A673 (cell line): ENCODE measurements at regions not wholly inside any gene's neighbourhood (a gene's known extent, or its start where the extent isn't known, plus 50 kb on each side); places are given as distances from the start of the nearest gene placed in this dataset.

Experiments used
- BruUV-seq: library from RNA; stranded (reverse); fragments of 400-500 nt; replicated peaks from 2 replicates; lab custom pipeline; 2021; lab: Mats Ljungman, UMichigan
- CTCF ChIA-PET: fragments of 300-600 bp; sonication (Branson Sonifier 250); formaldehyde crosslinking; loops from one replicate; lab custom pipeline; 2022; ENCODE audit warnings: antibody characterized with exemption; lab: Charles Lee
- POLR2A ChIA-PET: fragments of 300-600 bp; sonication (Branson Sonifier 250); formaldehyde crosslinking; loops from one replicate; lab custom pipeline; 2022; ENCODE audit warnings: antibody characterized with exemption; ENCODE audit not compliant: low non-redundant PET; lab: Charles Lee
- DNase-seq: peaks from one replicate; pipeline ENCODE4 v3.0.0-alpha.2; 2015; ENCODE audit warnings: low spot score
- H3K27ac ChIP-seq: fragments of 200-600 bp; sonication (generic); 2 replicates; pipeline ENCODE4 v1.5.1; 2016; ENCODE audit warnings: mixed run types, low read depth, mild to moderate bottlenecking, mixed read lengths, antibody characterized with exemption, low read length; ENCODE audit not compliant: poor library complexity, severe bottlenecking
- H3K27me3 ChIP-seq: fragments of 200-600 bp; sonication (generic); replicated peaks from 2 replicates; pipeline ENCODE4 v1.6.1; 2017; ENCODE audit warnings: mixed run types, low read depth, mild to moderate bottlenecking, mixed read lengths, antibody characterized with exemption, low read length; ENCODE audit not compliant: insufficient read depth, poor library complexity
- H3K36me3 ChIP-seq: fragments of 200-600 bp; sonication (generic); 2 replicates; pipeline ENCODE4 v1.6.1; 2016; ENCODE audit warnings: mixed run types, mild to moderate bottlenecking, mixed read lengths, antibody characterized with exemption, low read length; ENCODE audit not compliant: insufficient read depth, poor library complexity, severe bottlenecking
- H3K4me1 ChIP-seq: fragments of 200-600 bp; sonication (generic); 2 replicates; pipeline ENCODE4 v1.6.1; 2017; ENCODE audit warnings: mixed run types, mild to moderate bottlenecking, mixed read lengths, antibody characterized with exemption, low read length; ENCODE audit not compliant: insufficient read depth, poor library complexity, severe bottlenecking
- H3K4me3 ChIP-seq: fragments of 200-600 bp; sonication (generic); 2 replicates; pipeline ENCODE4 v1.5.1; 2016; ENCODE audit warnings: low read depth, mixed run types, mild to moderate bottlenecking, mixed read lengths, low read length; ENCODE audit not compliant: poor library complexity, severe bottlenecking
- H3K9me3 ChIP-seq: fragments of 200-600 bp; sonication (generic); 2 replicates; pipeline ENCODE4 v1.6.1; 2016; ENCODE audit warnings: mixed run types, low read depth, mild to moderate bottlenecking, mixed read lengths, antibody characterized with exemption, low read length; ENCODE audit not compliant: poor library complexity, severe bottlenecking
- EZH2 ChIP-seq: fragments of 200-600 bp; sonication (generic); IDR thresholded peaks from 2 replicates; pipeline ENCODE4 v1.6.1; 2017; ENCODE audit warnings: borderline replicate concordance, low read depth, mild to moderate bottlenecking, mixed read lengths, antibody characterized with exemption, low read length; ENCODE audit not compliant: poor library complexity, severe bottlenecking
- intact Hi-C: fragments of 100-400 bp; cut with micrococcal nuclease; formaldehyde crosslinking; loops from one replicate; pipeline ENCODE4 v1.10.0; 2022; ENCODE audit not compliant: unreplicated experiment
- TF ChIP-seq, protein P1 (sequence below): fragments of 300-800, 200-600 bp; sonication (generic); conservative IDR thresholded peaks from 2 replicates; pipeline ENCODE4 v1.5.1; 2017; ENCODE audit warnings: low read depth, mild to moderate bottlenecking, antibody characterized with exemption, low read length, moderate library complexity, mixed read lengths

DNA sequence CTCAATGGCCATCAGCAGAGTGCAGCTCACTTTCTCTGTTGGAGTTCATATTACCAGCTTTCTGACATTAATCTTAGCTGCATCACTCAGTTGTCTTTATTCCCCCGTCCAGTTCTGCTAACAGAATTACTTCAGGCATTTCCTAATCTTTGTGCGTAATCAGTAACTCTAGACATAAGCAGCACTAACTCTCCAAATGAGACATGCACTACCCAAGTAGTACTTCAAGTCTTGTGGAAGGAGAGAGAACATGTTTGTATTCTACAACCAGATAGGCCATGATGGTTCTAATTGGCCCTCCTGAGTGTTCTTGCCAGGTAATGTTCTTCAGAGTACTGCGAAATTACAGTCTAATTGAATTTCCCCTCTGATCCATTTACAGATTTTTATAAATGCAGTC is 448.5 kb upstream of the RPS6KA3 start:
- DNase-seq = no peak
- no peak for TF ChIP-seq EZH2
- TF ChIP-seq, protein P1, sequence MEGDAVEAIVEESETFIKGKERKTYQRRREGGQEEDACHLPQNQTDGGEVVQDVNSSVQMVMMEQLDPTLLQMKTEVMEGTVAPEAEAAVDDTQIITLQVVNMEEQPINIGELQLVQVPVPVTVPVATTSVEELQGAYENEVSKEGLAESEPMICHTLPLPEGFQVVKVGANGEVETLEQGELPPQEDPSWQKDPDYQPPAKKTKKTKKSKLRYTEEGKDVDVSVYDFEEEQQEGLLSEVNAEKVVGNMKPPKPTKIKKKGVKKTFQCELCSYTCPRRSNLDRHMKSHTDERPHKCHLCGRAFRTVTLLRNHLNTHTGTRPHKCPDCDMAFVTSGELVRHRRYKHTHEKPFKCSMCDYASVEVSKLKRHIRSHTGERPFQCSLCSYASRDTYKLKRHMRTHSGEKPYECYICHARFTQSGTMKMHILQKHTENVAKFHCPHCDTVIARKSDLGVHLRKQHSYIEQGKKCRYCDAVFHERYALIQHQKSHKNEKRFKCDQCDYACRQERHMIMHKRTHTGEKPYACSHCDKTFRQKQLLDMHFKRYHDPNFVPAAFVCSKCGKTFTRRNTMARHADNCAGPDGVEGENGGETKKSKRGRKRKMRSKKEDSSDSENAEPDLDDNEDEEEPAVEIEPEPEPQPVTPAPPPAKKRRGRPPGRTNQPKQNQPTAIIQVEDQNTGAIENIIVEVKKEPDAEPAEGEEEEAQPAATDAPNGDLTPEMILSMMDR = no peak
- Histone ChIP-seq H3K4me1 (no peaks in the 10 kb centered on the region), H3K27me3 (no peaks in the 10 kb centered on the region), H3K36me3 (no peaks in the 10 kb centered on the region), H3K27ac (no peak overlapping the region), H3K4me3 (no peak overlapping the region), H3K9me3 (no peaks in the 10 kb centered on the region)
- ChIA-PET CTCF (no interaction called here), POLR2A (no interaction called here)
- intact Hi-C loops = no loop called here
- no TSS peak for BruUV-seq

DNA sequence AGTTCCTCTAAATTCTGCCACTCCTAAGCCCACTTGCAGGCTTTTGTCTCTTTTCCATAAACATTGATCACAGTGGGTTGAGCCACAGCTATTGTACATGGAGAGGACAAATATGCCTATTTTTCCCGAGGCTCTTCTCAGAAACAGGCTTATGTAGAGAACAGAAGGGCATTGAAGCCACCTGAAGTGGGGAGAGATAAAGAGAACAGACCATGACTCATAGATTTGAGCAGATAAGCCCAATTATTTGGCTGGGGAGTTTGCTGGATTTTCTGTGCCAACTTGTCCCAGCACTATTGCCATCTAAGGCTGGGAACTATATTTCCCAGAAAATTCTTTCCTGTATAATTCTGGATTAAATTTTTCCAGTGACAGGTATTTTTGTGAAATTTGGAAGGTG is 446.1 kb upstream of the RPS6KA3 start:
- BruUV-seq = no TSS peak
- no peaks in the 10 kb centered on the region for H3K27me3 ChIP-seq
- ChIA-PET POLR2A (no interaction called here), CTCF (no interaction called here)
- DNase-seq = no peak
- no peaks in the 10 kb centered on the region for H3K9me3 ChIP-seq
- H3K36me3 ChIP-seq = no peaks in the 10 kb centered on the region
- intact Hi-C loops = no loop called here
- no peak overlapping the region for H3K27ac ChIP-seq
- TF ChIP-seq EZH2 = no peak
- TF ChIP-seq, protein P1 = no peak
- no peaks in the 10 kb centered on the region for H3K4me1 ChIP-seq
- no peak overlapping the region for H3K4me3 ChIP-seq

DNA sequence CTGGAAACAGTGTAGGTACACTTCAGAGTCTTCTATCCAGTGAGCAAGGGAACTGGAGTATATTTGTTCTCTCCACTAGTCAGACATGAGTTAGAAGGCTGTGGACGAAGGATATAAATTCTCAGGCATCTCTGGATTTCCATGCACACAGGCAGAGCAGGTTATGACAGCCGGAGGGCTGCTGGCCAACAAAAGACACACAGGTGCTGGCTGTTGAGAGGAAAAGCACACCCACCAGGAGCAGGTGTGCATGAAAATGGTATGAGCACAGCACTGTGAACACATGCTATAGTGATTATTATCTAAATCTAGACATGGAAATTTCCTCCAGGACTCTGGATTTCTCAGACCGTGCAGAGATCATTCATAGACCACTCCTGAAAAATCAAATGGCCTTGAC is 444.7 kb upstream of the RPS6KA3 start:
- Histone ChIP-seq H3K4me3 (no peak overlapping the region), H3K9me3 (no peaks in the 10 kb centered on the region), H3K27ac (no peak overlapping the region), H3K4me1 (no peaks in the 10 kb centered on the region), H3K27me3 (no peaks in the 10 kb centered on the region), H3K36me3 (no peaks in the 10 kb centered on the region)
- no TSS peak for BruUV-seq
- ChIA-PET CTCF (no interaction called here), POLR2A (no interaction called here)
- intact Hi-C loops = no loop called here
- no peak for DNase-seq
- TF ChIP-seq EZH2 = no peak
- TF ChIP-seq, protein P1 = no peak
